Right cardiac atrium (tissue), 5 donors: ENCODE measurements at regions not wholly inside any gene's neighbourhood (a gene's known extent, or its start where the extent isn't known, plus 50 kb on each side); places are given as distances from the start of the nearest gene placed in this dataset.

Source experiments
- ATAC-seq, 2 donors: fragments of 200-7000 bp; cut with Tn5 transposase; one replicate each; pipeline versions ENCODE4 v1.8.0 to v1.9.1; 2020; ENCODE audit warnings: moderate library complexity in 2 of 2, mild to moderate bottlenecking in 1 of 2
- DNase-seq, 3 donors: peaks; one replicate each; pipeline ENCODE4 v3.0.0-alpha.2; 2020
- H3K27ac ChIP-seq: one replicate; pipeline ENCODE4 v1.5.1; 2013; ENCODE audit warnings: mild to moderate bottlenecking, low read length, control low read depth, moderate library complexity
- H3K27me3 ChIP-seq: one replicate; pipeline ENCODE4 v1.6.1; 2013; ENCODE audit not compliant: control insufficient read depth, insufficient read depth
- H3K4me1 ChIP-seq: one replicate; pipeline ENCODE4 v1.6.1; 2013; ENCODE audit warnings: low read length; ENCODE audit not compliant: control insufficient read depth, insufficient read depth
- H3K4me3 ChIP-seq: one replicate; pipeline ENCODE4 v1.5.1; 2013; ENCODE audit warnings: low read length, control low read depth
- H3K9me3 ChIP-seq: one replicate; pipeline ENCODE4 v1.6.1; 2013; ENCODE audit warnings: low read length; ENCODE audit not compliant: control insufficient read depth
- WGBS: extraction: QIAGEN DNeasy Blood & Tissue Kit; methylation state at CpG from one replicate; pipeline ENCODE4 v1.1.7; 2013; 5-methylcytosine and 5-hydroxymethylcytosine counted together
- intact Hi-C, 4 donors: fragments of 100-400 bp; cut with DNase I; formaldehyde crosslinking; loops; one replicate each; pipeline versions ENCODE4 v1.11.0 to v1.14.0; 2022 to 2023
- donor health status: healthy with polysubstance abuse.
- donor health status: DM: no; HTN: yes; CAD: no.
- donor health status: DM: no; HTN: no; CAD: no.
- donor health status: DM: no; HTN: yes; CAD: no; lungs with severe emphysema.
- donor health status: DM: yes; HTN: yes; CAD: no.

- ATAC-seq (no peak), DNase-seq (no peak)
- no peaks in the 10 kb centered on the region for H3K9me3 ChIP-seq
- 80% methylated on average over 2 of the region's 2 CpGs for WGBS
- intact Hi-C loops = no loop called here
- H3K27ac ChIP-seq = no peak overlapping the region
- no peaks in the 10 kb centered on the region for H3K27me3 ChIP-seq
- no peaks in the 10 kb centered on the region for H3K4me1 ChIP-seq
- no peak overlapping the region for H3K4me3 ChIP-seq
These were observed 217.8 kb upstream of the NDST4 start for GRCh38 chr4:115331241-115331640.

- H3K4me1 ChIP-seq = no peaks in the 10 kb centered on the region
- DNase-seq (no peak), ATAC-seq (no peak)
- no peak overlapping the region for H3K4me3 ChIP-seq
- WGBS = 29% methylated on average over 2 of the region's 2 CpGs
- H3K27me3 ChIP-seq = no peaks in the 10 kb centered on the region
- no peaks in the 10 kb centered on the region for H3K9me3 ChIP-seq
- intact Hi-C loops = no loop called here
- H3K27ac ChIP-seq = no peak overlapping the region
These were observed 212.4 kb upstream of the NDST4 start for GRCh38 chr4:115325836-115326235.

GRCh38 chr4:115323106-115323707, 209.8 kb upstream of the NDST4 start:
- 54% methylated on average over 4 of the region's 4 CpGs for WGBS
- intact Hi-C loops = no loop called here

GRCh38 chr4:115315182-115315581, 201.8 kb upstream of the NDST4 start:
- intact Hi-C loops = no loop called here
- Histone ChIP-seq H3K4me3 (no peak overlapping the region), H3K4me1 (no peaks in the 10 kb centered on the region), H3K9me3 (no peaks in the 10 kb centered on the region), H3K27ac (no peak overlapping the region), H3K27me3 (no peaks in the 10 kb centered on the region)
- 86% methylated on average over 4 of the region's 4 CpGs for WGBS
- ATAC-seq (no peak), DNase-seq (no peak)

More at GRCh38 chr4:115323106-115323707, 209.8 kb upstream of the NDST4 start:
- Histone ChIP-seq H3K4me3 (no peak overlapping the region), H3K9me3 (no peaks in the 10 kb centered on the region), H3K4me1 (no peaks in the 10 kb centered on the region), H3K27ac (no peak overlapping the region), H3K27me3 (no peaks in the 10 kb centered on the region)
- DNase-seq (no peak), ATAC-seq (no peak)

- H3K9me3 ChIP-seq = no peaks in the 10 kb centered on the region
- H3K27me3 ChIP-seq = no peaks in the 10 kb centered on the region
- H3K4me3 ChIP-seq = no peak overlapping the region
- no peak overlapping the region for H3K27ac ChIP-seq
- ATAC-seq (no peak), DNase-seq (no peak)
- WGBS = 59% methylated on average over 2 of the region's 2 CpGs
- no peaks in the 10 kb centered on the region for H3K4me1 ChIP-seq
- intact Hi-C loops = no loop called here
These were observed 197.2 kb upstream of the NDST4 start for GRCh38 chr4:115310641-115311040.

GRCh38 chr4:115294717-115295116, 181.3 kb upstream of the NDST4 start:
- WGBS = 58% methylated on average over 1 of the region's 1 CpG
- H3K9me3 ChIP-seq = no peaks in the 10 kb centered on the region
- no peak overlapping the region for H3K4me3 ChIP-seq
- DNase-seq (no peak), ATAC-seq (no peak)
- H3K27me3 ChIP-seq = no peaks in the 10 kb centered on the region
- intact Hi-C loops = no loop called here
- no peak overlapping the region for H3K27ac ChIP-seq
- no peaks in the 10 kb centered on the region for H3K4me1 ChIP-seq

- no peaks in the 10 kb centered on the region for H3K4me1 ChIP-seq
- 79% methylated on average over 1 of the region's 1 CpG for WGBS
- H3K9me3 ChIP-seq = no peaks in the 10 kb centered on the region
- DNase-seq (no peak), ATAC-seq (no peak)
- no peaks in the 10 kb centered on the region for H3K27me3 ChIP-seq
- intact Hi-C loops = no loop called here
- no peak overlapping the region for H3K27ac ChIP-seq
- no peak overlapping the region for H3K4me3 ChIP-seq
These were observed 179.7 kb upstream of the NDST4 start for GRCh38 chr4:115293093-115293462.

GRCh38 chr4:115292320-115293092, 179.1 kb upstream of the NDST4 start:
- H3K27me3 ChIP-seq = no peaks in the 10 kb centered on the region

GRCh38 chr4:115287426-115287825, 174.0 kb upstream of the NDST4 start:
- ATAC-seq (no peak), DNase-seq (no peak)
- Histone ChIP-seq H3K27me3 (no peaks in the 10 kb centered on the region), H3K27ac (no peak overlapping the region), H3K4me1 (no peaks in the 10 kb centered on the region), H3K9me3 (no peaks in the 10 kb centered on the region), H3K4me3 (no peak overlapping the region)
- 72% methylated on average over 1 of the region's 1 CpG for WGBS
- intact Hi-C loops = no loop called here

More at GRCh38 chr4:115292320-115293092, 179.1 kb upstream of the NDST4 start:
- H3K4me3 ChIP-seq = no peak overlapping the region
- no peaks in the 10 kb centered on the region for H3K9me3 ChIP-seq
- H3K4me1 ChIP-seq = no peaks in the 10 kb centered on the region
- intact Hi-C loops = no loop called here
- H3K27ac ChIP-seq = no peak overlapping the region
- DNase-seq = no peak
- ATAC-seq = no peak
- WGBS = 32% methylated on average over 2 of the region's 2 CpGs

GRCh38 chr4:115279330-115279729, 165.9 kb upstream of the NDST4 start:
- intact Hi-C loops = no loop called here
- ATAC-seq (no peak), DNase-seq (no peak)
- no peak overlapping the region for H3K27ac ChIP-seq
- H3K9me3 ChIP-seq = no peaks in the 10 kb centered on the region
- H3K4me3 ChIP-seq = no peak overlapping the region
- no peaks in the 10 kb centered on the region for H3K4me1 ChIP-seq
- no peaks in the 10 kb centered on the region for H3K27me3 ChIP-seq
- WGBS = 51% methylated on average over 2 of the region's 2 CpGs

GRCh38 chr4:115278830-115279229, 165.4 kb upstream of the NDST4 start:
- Histone ChIP-seq H3K9me3 (no peaks in the 10 kb centered on the region), H3K4me3 (no peak overlapping the region), H3K4me1 (no peaks in the 10 kb centered on the region), H3K27ac (no peak overlapping the region), H3K27me3 (no peaks in the 10 kb centered on the region)
- no peak for DNase-seq
- WGBS = 74% methylated on average over 1 of the region's 1 CpG
- no peak for ATAC-seq
- intact Hi-C loops = no loop called here
